ENCODE measurements at regions not wholly inside any gene's neighbourhood (a gene's known extent, or its start where the extent isn't known, plus 50 kb on each side); places are given as distances from the start of the nearest gene placed in this dataset.

DNA sequence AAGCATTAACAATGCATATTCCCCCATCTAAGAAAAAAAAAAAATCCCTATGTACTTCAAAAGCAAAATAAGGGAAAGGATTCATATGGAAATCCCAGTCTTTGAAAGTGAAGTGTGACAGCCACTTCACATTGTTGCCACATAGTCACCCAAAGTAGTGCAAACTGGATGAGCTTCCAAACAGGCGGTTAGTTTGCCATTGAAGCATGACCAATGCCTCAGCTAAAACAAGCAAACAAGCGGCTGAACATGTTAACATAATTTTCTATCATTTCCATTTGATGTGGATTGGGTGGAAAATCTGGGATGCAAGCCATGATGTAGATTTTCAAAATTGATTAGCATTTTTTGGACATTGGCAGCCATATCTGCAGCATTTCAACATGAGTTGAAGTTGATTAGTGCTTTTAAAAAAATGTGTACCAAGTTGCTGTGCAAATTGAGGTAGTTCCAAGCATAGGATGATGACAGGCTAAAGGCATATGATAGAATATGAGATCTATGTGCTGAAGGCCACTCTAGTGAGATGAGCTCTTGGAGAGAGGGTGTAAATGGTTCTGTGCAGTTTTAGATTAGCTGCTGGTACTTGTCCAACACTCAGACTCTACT lies 405.2 kb downstream of the NR2F2 start:
- TF ChIP-seq, protein P1, sequence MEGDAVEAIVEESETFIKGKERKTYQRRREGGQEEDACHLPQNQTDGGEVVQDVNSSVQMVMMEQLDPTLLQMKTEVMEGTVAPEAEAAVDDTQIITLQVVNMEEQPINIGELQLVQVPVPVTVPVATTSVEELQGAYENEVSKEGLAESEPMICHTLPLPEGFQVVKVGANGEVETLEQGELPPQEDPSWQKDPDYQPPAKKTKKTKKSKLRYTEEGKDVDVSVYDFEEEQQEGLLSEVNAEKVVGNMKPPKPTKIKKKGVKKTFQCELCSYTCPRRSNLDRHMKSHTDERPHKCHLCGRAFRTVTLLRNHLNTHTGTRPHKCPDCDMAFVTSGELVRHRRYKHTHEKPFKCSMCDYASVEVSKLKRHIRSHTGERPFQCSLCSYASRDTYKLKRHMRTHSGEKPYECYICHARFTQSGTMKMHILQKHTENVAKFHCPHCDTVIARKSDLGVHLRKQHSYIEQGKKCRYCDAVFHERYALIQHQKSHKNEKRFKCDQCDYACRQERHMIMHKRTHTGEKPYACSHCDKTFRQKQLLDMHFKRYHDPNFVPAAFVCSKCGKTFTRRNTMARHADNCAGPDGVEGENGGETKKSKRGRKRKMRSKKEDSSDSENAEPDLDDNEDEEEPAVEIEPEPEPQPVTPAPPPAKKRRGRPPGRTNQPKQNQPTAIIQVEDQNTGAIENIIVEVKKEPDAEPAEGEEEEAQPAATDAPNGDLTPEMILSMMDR (IDR thresholded peaks at IDR 0.05), result no peak
- TF ChIP-seq POLR2AphosphoS5 (IDR thresholded peaks at IDR 0.05) (no peak), POLR2A (IDR thresholded peaks at IDR 0.05) (no peak)

Measured in breast epithelium (tissue), 3 donors.